HG03342 (cell line): ENCODE measurements at regions not wholly inside any gene's neighbourhood (a gene's known extent, or its start where the extent isn't known, plus 50 kb on each side); places are given as distances from the start of the nearest gene placed in this dataset.
A peak's percentile ranks its signal among the peaks of the same experiment; 100 is the strongest.

ENCODE experiments used
- ATAC-seq: cut with Tn5 transposase; IDR thresholded peaks from one replicate; pipeline ENCODE4 v1.9.1; 2021; ENCODE audit warnings: mild to moderate bottlenecking, moderate library complexity; ENCODE audit not compliant: unreplicated experiment

GRCh38 chr2:146287281-146287680, 1557.5 kb upstream of the ACVR2A start:
- ATAC-seq: no peak

GRCh38 chr2:146278881-146279280, 1565.9 kb upstream of the ACVR2A start:
- no peak for ATAC-seq

GRCh38 chr2:146271131-146271831, 1573.5 kb upstream of the ACVR2A start:
- no peak for ATAC-seq

- no peak for ATAC-seq
Observed at GRCh38 chr2:146270618-146271017, 1574.2 kb upstream of the ACVR2A start.

- ATAC-seq: no peak
Observed at GRCh38 chr2:146267093-146267492, 1577.7 kb upstream of the ACVR2A start.

- ATAC-seq: no peak
Observed at GRCh38 chr2:146265656-146266055, 1579.2 kb upstream of the ACVR2A start.

GRCh38 chr2:146262606-146263005, 1582.2 kb upstream of the ACVR2A start:
- ATAC-seq: no peak

- no peak for ATAC-seq
Observed at GRCh38 chr2:146260551-146260950, 1584.3 kb upstream of the ACVR2A start.

- ATAC-seq: no peak
Observed at GRCh38 chr2:146259816-146260215, 1585.0 kb upstream of the ACVR2A start.

GRCh38 chr2:146258071-146258470, 1586.8 kb upstream of the ACVR2A start:
- no peak for ATAC-seq

- no peak for ATAC-seq
Observed at GRCh38 chr2:146252119-146252518, 1592.7 kb upstream of the ACVR2A start.

- no peak for ATAC-seq
Observed at GRCh38 chr2:146251328-146251727, 1593.5 kb upstream of the ACVR2A start.

GRCh38 chr2:146246736-146247523, 1597.9 kb upstream of the ACVR2A start:
- peak; percentile 12 for ATAC-seq

GRCh38 chr2:146246002-146246735, 1598.7 kb upstream of the ACVR2A start:
- peak; percentile 51 for ATAC-seq

GRCh38 chr2:146244830-146245229, 1600.0 kb upstream of the ACVR2A start:
- no peak for ATAC-seq

- ATAC-seq: no peak
Observed at GRCh38 chr2:146244131-146244530, 1600.7 kb upstream of the ACVR2A start.

- ATAC-seq: no peak
Observed at GRCh38 chr2:146241023-146241422, 1603.8 kb upstream of the ACVR2A start.

- no peak for ATAC-seq
Observed at GRCh38 chr2:146240391-146240790, 1604.4 kb upstream of the ACVR2A start.

- ATAC-seq: no peak
Observed at GRCh38 chr2:146239392-146240135, 1605.3 kb upstream of the ACVR2A start.

- ATAC-seq: no peak
Observed at GRCh38 chr2:146238254-146238966, 1606.4 kb upstream of the ACVR2A start.
